ENCODE measurements at regions not wholly inside any gene's neighbourhood (a gene's known extent, or its start where the extent isn't known, plus 50 kb on each side); places are given as distances from the start of the nearest gene placed in this dataset.
A peak's percentile ranks its signal among the peaks of the same experiment; 100 is the strongest.
"Not testable (repeated sequence)": the region's sequence is repeated elsewhere in the genome, so short reads cannot be mapped to it uniquely, and the experiment has no call there.

DNA sequence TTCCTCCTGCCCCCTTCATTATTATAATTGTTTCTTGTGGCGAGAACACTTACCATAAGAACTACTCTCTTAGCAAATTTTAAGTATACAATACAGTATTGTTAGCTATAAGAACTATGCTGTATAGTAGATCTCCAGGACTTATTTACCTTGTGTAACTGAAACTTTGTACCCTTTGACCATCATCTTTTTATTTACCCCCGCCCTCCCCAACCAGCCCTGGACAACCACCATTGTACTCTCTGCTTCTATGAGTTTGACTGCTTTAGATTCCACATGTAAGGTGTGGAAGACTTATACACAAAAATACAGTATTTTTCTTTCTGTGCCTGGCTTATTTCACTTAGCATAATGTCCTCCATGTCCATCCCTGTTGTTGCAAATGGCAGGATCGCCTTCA is 161.1 kb downstream of the PHF8 start:
- Histone ChIP-seq H3K4me3 (no peak overlapping the region), H3K4me2 (no peak overlapping the region), H4K20me1 (no peaks in the 10 kb centered on the region), H3K4me1 (no peaks in the 10 kb centered on the region), H3K27ac (no peak overlapping the region), H3K27me3 (peaks cover 69 to 97% (median 93%) of the 10 kb centered on the region in 11 experiments), H3K36me3 (no peaks in the 10 kb centered on the region), H3K9ac (no peak overlapping the region), H3K9me3 (replicated peaks in 1 of 11) (peaks cover 0 to 29% (median 10%) of the 10 kb centered on the region in 11 experiments; a peak in 10 of 22 replicates)
- no peak for TF ChIP-seq Cebpa-rat (IDR thresholded peaks at IDR 0.05)

DNA sequence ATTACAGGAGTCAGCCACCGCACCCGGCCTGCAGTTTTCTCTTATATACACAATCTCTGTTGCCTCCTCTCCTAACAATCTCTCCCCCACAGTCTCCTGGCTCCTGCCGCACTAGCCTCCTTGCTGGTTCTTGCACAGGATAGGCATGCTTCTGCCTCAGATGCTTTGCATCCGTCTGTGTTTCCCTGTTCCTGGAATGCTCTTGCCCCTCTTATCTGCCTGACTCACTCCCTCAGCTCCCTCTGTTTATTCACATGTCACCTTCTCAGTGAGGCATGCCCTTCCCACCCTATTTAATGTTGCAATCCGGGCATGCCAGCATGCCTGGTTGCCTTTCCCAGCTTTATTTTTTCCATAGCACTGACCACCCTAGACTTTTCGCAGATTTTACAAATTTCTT is 161.9 kb downstream of the PHF8 start:
- Histone ChIP-seq H3K4me3 (no peak overlapping the region), H3K27ac (no peak overlapping the region), H3K9ac (no peak overlapping the region), H3K27me3 (peaks cover 74 to 99% (median 95%) of the 10 kb centered on the region in 11 experiments), H3K36me3 (no peaks in the 10 kb centered on the region), H3K4me2 (no peak overlapping the region), H3K4me1 (no peaks in the 10 kb centered on the region), H3K9me3 (replicated peaks in 1 of 11) (peaks cover 5 to 35% (median 13%) of the 10 kb centered on the region in 11 experiments; a peak in 21 of 22 replicates), H4K20me1 (no peaks in the 10 kb centered on the region)
- no peak for TF ChIP-seq Cebpa-rat (IDR thresholded peaks at IDR 0.05)

DNA sequence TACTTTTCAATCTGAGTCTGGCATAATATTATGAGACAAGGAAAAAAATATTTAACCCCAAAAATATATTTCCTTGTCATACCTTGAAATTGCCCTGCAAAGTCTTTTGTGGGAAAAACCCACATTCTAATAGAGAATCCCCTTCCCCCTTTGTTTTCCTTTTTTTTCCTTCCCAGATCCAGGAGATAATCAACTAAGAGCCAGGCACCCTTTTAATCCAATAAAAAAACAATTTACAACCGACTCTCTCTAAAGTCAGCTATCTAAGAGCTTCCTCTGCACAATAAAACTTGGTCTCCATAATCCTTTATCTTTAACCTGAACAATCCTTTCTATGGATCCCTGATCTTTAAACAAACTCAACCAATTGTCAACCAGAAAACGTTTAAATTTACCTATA is 163.5 kb downstream of the PHF8 start:
- peaks cover 19 to 36% (median 26%) of the 10 kb centered on the region in 11 experiments for H3K9me3 ChIP-seq (replicated peaks in 1 of 11)
- H3K9ac ChIP-seq, H3K4me2 ChIP-seq, H4K20me1 ChIP-seq, H3K27ac ChIP-seq, H3K4me1 ChIP-seq, H3K4me3 ChIP-seq, H3K36me3 ChIP-seq: not testable (repeated sequence)
- peaks cover 73 to 99% (median 96%) of the 10 kb centered on the region in 11 experiments for H3K27me3 ChIP-seq

DNA sequence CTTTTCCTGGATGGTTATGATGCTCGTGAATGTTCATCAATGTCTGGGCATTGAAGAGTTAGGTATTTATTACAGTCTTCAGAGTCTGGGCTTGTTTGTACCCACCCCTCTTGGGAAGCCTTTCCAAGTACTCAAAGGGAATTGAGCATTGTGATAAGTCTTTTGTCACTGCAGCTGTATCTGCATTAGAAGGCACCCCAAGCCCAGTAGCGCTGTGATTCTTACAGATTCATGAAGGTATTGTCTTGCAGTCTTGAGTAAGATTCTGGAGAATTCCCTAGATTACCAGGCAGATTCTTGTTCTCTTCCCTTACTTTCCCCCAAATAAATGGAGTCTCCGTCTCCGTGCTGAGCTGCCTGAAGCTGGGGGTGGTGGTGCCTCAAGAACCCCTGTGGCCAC is 173.4 kb upstream of the HUWE1 start:
- TF ChIP-seq Cebpa-rat (IDR thresholded peaks at IDR 0.05): no peak
- Histone ChIP-seq H3K9me3 (replicated peaks in 1 of 11) (peaks cover 5 to 24% (median 10%) of the 10 kb centered on the region in 11 experiments; a peak in 17 of 22 replicates), H3K36me3 (no peaks in the 10 kb centered on the region), H3K4me1 (peaks cover 0 to 9% (median 0%) of the 10 kb centered on the region in 10 experiments; a peak in 4 of 20 replicates), H3K27me3 (peaks cover 60 to 96% (median 78%) of the 10 kb centered on the region in 11 experiments), H3K4me2 (no peak overlapping the region), H3K4me3 (no peak overlapping the region), H4K20me1 (no peaks in the 10 kb centered on the region; a peak in 2 of 22 replicates), H3K9ac (no peak overlapping the region), H3K27ac (no peak overlapping the region)

DNA sequence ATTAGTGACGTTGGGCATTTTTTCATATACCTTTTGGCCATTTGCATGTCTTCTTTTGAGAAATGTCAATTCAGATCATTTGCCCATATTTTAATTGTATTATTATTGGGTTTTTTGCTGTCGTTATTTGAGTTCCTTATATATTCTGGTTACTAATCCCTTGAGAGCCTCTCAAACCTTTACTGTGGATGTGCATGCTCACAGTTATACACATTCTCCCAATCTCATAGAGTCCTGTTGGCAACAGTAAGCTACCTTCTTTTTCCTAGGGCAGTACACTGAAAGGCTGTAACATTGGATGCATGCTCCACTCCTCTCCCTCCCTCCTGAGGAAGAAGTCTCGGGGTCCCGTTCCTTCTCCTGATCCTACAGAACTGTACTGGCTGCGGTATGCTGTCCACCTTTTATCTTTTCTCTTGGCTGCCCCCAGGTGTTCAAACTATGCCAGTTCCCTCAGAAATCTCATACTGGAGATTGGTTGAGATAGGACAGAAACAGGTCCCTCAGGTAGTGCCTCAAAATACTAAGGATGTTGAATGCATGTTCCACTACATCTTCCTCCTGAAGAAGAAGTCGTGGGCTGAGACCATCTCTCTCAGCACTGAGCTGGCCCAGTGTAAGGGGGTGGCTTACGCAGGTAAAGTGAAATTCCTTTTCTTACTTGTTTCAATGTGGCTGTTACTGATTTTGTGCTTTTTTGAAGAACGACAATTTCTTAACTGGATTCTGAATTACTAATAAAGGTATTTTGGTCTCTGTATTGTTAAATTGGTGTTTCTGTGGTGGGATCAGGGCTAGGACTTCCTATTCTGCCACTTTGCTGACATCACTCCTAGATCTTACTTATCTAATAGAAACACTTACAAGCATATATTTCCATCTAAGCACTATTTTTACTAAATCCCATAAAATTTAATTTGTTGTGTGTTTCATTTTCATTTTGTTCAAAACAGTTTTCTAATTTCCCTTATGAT is 145.4 kb upstream of the HUWE1 start:
- Histone ChIP-seq H3K27ac (no peak overlapping the region), H3K9ac (no peak overlapping the region), H3K27me3 (peaks cover 0 to 30% (median 16%) of the 10 kb centered on the region in 11 experiments; a peak in 16 of 22 replicates), H4K20me1 (no peaks in the 10 kb centered on the region), H3K4me3 (no peak overlapping the region), H3K4me1 (no peaks in the 10 kb centered on the region), H3K4me2 (no peak overlapping the region), H3K9me3 (replicated peaks in 1 of 11) (peaks cover 0 to 4% (median 0%) of the 10 kb centered on the region in 11 experiments; a peak in 1 of 22 replicates), H3K36me3 (no peaks in the 10 kb centered on the region)
- TF ChIP-seq Cebpa-rat (IDR thresholded peaks at IDR 0.05): no peak

DNA sequence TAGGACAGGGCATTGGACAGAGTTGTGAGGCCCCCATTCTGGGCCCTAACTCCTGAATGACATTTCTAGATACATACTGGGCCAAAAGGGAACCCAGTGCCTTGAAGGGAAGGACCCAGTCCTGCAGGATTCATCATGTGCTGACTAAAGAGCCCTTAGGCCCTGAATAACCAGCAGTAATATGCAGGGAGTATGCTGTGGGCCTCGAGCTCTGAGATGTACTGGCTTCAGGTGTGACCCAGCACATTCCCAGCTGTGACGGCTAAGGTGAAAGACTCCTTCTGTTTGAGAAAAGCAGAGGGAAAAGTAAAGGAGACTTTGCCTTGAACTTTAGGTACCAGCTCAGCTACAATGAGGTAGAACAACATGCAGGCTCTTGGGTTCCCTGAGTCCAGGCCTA is 138.2 kb upstream of the HUWE1 start:
- peaks cover 14 to 53% (median 33%) of the 10 kb centered on the region in 11 experiments; a peak in 21 of 22 replicates for H3K27me3 ChIP-seq
- no peak for TF ChIP-seq Cebpa-rat (IDR thresholded peaks at IDR 0.05)
- H4K20me1 ChIP-seq: no peaks in the 10 kb centered on the region
- no peak overlapping the region for H3K4me3 ChIP-seq
- H3K4me2 ChIP-seq: no peak overlapping the region
- H3K9me3 ChIP-seq (replicated peaks in 1 of 11): peaks cover 0 to 4% (median 0%) of the 10 kb centered on the region in 11 experiments; a peak in 1 of 22 replicates
- no peaks in the 10 kb centered on the region for H3K36me3 ChIP-seq
- no peak overlapping the region for H3K27ac ChIP-seq
- no peak overlapping the region for H3K9ac ChIP-seq
- H3K4me1 ChIP-seq: no peaks in the 10 kb centered on the region

DNA sequence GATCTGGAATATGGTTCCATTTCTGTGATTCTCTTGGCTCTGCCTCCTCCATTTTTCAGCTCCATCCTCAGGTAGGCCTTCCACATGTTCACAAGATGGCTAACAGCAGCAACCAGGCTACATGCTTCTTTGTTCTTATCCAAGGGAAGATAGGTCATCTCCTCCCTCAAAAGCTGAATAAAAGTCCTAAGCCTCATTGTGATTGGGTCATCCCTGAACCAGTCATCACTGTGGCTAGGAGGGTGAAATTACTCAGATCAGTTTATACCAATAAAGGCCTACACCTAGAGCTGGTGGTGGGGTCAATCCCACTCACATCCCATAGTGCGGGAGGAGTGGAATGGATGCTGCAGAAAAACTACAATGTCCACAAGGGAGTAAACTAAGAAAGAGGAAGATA is 131.6 kb upstream of the HUWE1 start:
- H3K36me3 ChIP-seq; H3K4me3 ChIP-seq; H3K9ac ChIP-seq; H3K27ac ChIP-seq; H3K4me2 ChIP-seq; H3K9me3 ChIP-seq (replicated peaks in 1 of 11); H4K20me1 ChIP-seq: not testable (repeated sequence)
- H3K4me1 ChIP-seq: peaks cover 0 to 11% (median 0%) of the 10 kb centered on the region in 10 experiments; a peak in 4 of 20 replicates
- H3K27me3 ChIP-seq: peaks cover 17 to 87% (median 64%) of the 10 kb centered on the region in 11 experiments

DNA sequence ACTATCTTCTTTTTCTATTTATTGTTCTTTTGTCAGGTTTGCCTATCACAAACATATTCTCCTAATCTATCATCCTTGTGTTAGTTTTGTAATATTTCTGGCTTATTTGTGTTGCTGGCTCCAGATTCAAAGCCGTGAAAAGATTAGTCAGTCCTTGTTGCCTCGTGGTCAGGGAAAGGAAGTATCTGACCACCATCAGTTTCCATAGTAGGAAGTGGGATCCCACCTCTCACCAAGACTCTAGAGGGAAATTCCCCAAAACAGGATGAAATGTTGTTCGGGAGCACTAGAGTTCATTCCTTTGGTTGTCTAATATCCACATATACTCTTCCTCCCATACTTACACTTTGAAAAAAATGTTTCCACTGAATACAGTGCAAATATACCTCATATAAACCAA is 131.0 kb upstream of the HUWE1 start:
- peaks cover 0 to 11% (median 0%) of the 10 kb centered on the region in 10 experiments; a peak in 4 of 20 replicates for H3K4me1 ChIP-seq
- peak overlapping the region in 3 of 11 experiments; percentile 17 to 29 (median 23); a peak in 4 of 22 replicates for H3K4me2 ChIP-seq
- H3K4me3 ChIP-seq: no peak overlapping the region
- H3K27me3 ChIP-seq: peaks cover 17 to 89% (median 66%) of the 10 kb centered on the region in 11 experiments
- no peak overlapping the region for H3K27ac ChIP-seq
- TF ChIP-seq Cebpa-rat (IDR thresholded peaks at IDR 0.05): no peak
- H4K20me1 ChIP-seq: no peaks in the 10 kb centered on the region
- H3K36me3 ChIP-seq: no peaks in the 10 kb centered on the region
- H3K9ac ChIP-seq: no peak overlapping the region
- no peaks in the 10 kb centered on the region; a peak in 1 of 22 replicates for H3K9me3 ChIP-seq (replicated peaks in 1 of 11)

DNA sequence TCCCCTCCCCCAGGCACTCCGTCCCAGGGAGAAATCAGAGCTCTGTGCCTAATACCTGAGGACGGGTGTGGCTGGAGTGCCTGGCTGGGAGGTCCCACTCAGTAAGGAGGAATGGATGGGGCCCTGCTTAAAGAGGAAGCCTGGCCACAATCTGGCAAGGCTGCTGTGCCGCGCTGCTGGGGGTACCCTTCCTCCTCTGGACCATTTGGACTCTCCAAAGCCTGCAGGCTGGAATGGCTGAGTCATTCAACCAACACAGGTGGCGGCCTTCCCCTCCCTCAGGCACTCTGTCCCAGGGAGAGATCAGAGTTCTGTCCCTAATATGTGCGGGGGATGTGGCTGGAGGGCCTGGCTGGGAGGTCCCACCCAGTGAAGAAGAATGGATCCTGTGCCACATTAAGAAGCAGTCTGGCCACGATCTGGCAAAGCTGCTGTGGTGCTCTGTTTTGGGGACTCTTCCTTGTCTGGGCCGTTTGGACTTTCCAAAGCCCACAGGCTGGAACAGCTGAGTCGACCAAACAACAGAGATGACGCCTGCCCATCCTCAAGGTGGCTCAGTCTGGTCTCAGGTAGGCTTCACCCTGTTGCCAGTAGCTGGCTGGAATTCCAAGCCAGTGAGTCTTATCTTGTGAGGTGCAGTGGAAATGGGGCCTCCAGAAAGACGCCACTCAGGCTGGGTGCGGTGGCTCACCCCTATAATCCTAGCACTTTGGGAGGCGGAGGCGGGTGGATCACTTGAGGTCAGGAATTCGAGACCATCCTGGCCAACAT is 127.3 kb upstream of the HUWE1 start:
- Histone ChIP-seq H3K9ac (no peak overlapping the region), H3K4me3 (no peak overlapping the region), H4K20me1 (no peaks in the 10 kb centered on the region), H3K9me3 (replicated peaks in 1 of 11) (no peaks in the 10 kb centered on the region; a peak in 1 of 22 replicates), H3K36me3 (no peaks in the 10 kb centered on the region), H3K4me1 (peaks cover 0 to 11% (median 0%) of the 10 kb centered on the region in 10 experiments; a peak in 4 of 20 replicates), H3K27ac (no peak overlapping the region), H3K27me3 (peaks cover 17 to 82% (median 72%) of the 10 kb centered on the region in 11 experiments), H3K4me2 (no peak overlapping the region)
- no peak for TF ChIP-seq Cebpa-rat (IDR thresholded peaks at IDR 0.05)

All from BLaER1 treated with 17β-estradiol and CSF1 and Interleukin-3, amounts not matched to agents 10 nM and 100 nM (cell line).